ENCODE measurements at regions not wholly inside any gene's neighbourhood (a gene's known extent, or its start where the extent isn't known, plus 50 kb on each side); places are given as distances from the start of the nearest gene placed in this dataset.

GRCh38 chr2:145416640-145417039 is 896.7 kb upstream of the ZEB2 start:
- TF ChIP-seq CTCF (IDR thresholded peaks at IDR 0.05; ENCODE audit: poor library complexity, severe bottlenecking) = no peak
- H3K36me3 ChIP-seq (ENCODE audit: low read depth) = no peaks in the 10 kb centered on the region
- H3K9me3 ChIP-seq (ENCODE audit: severe bottlenecking) = peaks cover 2% of the 10 kb centered on the region
- no peak for DNase-seq (ENCODE audit: low spot score)
- no peak for ATAC-seq (ENCODE audit: low read depth)
- no peaks in the 10 kb centered on the region for H3K27me3 ChIP-seq (ENCODE audit: insufficient read depth, poor library complexity, severe bottlenecking)
- H3K27ac ChIP-seq (ENCODE audit: poor library complexity, severe bottlenecking) = no peak overlapping the region
- H3K4me1 ChIP-seq (ENCODE audit: insufficient read depth, poor library complexity, severe bottlenecking) = peaks cover 2% of the 10 kb centered on the region
- no peak overlapping the region for H3K4me3 ChIP-seq (ENCODE audit: severe bottlenecking)

- Histone ChIP-seq H3K4me1 (ENCODE audit: insufficient read depth, poor library complexity, severe bottlenecking) (peaks cover 2% of the 10 kb centered on the region), H3K9me3 (ENCODE audit: severe bottlenecking) (peaks cover 2% of the 10 kb centered on the region), H3K27me3 (ENCODE audit: insufficient read depth, poor library complexity, severe bottlenecking) (no peaks in the 10 kb centered on the region), H3K27ac (ENCODE audit: poor library complexity, severe bottlenecking) (no peak overlapping the region), H3K36me3 (ENCODE audit: low read depth) (no peaks in the 10 kb centered on the region), H3K4me3 (ENCODE audit: severe bottlenecking) (no peak overlapping the region)
- no peak for ATAC-seq (ENCODE audit: low read depth)
- TF ChIP-seq CTCF (IDR thresholded peaks at IDR 0.05; ENCODE audit: poor library complexity, severe bottlenecking) = no peak
- no peak for DNase-seq (ENCODE audit: low spot score)
Observed at GRCh38 chr2:145415151-145415550, 895.2 kb upstream of the ZEB2 start.

- Histone ChIP-seq H3K36me3 (ENCODE audit: low read depth) (no peaks in the 10 kb centered on the region), H3K9me3 (ENCODE audit: severe bottlenecking) (peaks cover 2% of the 10 kb centered on the region), H3K4me1 (ENCODE audit: insufficient read depth, poor library complexity, severe bottlenecking) (peaks cover 2% of the 10 kb centered on the region), H3K27me3 (ENCODE audit: insufficient read depth, poor library complexity, severe bottlenecking) (no peaks in the 10 kb centered on the region), H3K4me3 (ENCODE audit: severe bottlenecking) (no peak overlapping the region), H3K27ac (ENCODE audit: poor library complexity, severe bottlenecking) (no peak overlapping the region)
- no peak for ATAC-seq (ENCODE audit: low read depth)
- no peak for TF ChIP-seq CTCF (IDR thresholded peaks at IDR 0.05; ENCODE audit: poor library complexity, severe bottlenecking)
- no peak for DNase-seq (ENCODE audit: low spot score)
Observed at GRCh38 chr2:145413261-145414030, 893.5 kb upstream of the ZEB2 start.

- Histone ChIP-seq H3K27me3 (ENCODE audit: insufficient read depth, poor library complexity, severe bottlenecking) (no peaks in the 10 kb centered on the region), H3K4me1 (ENCODE audit: insufficient read depth, poor library complexity, severe bottlenecking) (no peaks in the 10 kb centered on the region), H3K4me3 (ENCODE audit: severe bottlenecking) (no peak overlapping the region), H3K36me3 (ENCODE audit: low read depth) (no peaks in the 10 kb centered on the region), H3K9me3 (ENCODE audit: severe bottlenecking) (peaks cover 2% of the 10 kb centered on the region), H3K27ac (ENCODE audit: poor library complexity, severe bottlenecking) (no peak overlapping the region)
- ATAC-seq (ENCODE audit: low read depth) (no peak), DNase-seq (ENCODE audit: low spot score) (no peak)
- no peak for TF ChIP-seq CTCF (IDR thresholded peaks at IDR 0.05; ENCODE audit: poor library complexity, severe bottlenecking)
Observed at GRCh38 chr2:145412155-145412554, 892.2 kb upstream of the ZEB2 start.

GRCh38 chr2:145411493-145411892 is 891.6 kb upstream of the ZEB2 start:
- H3K4me1 ChIP-seq (ENCODE audit: insufficient read depth, poor library complexity, severe bottlenecking) = no peaks in the 10 kb centered on the region
- no peak overlapping the region for H3K27ac ChIP-seq (ENCODE audit: poor library complexity, severe bottlenecking)
- peaks cover 2% of the 10 kb centered on the region for H3K9me3 ChIP-seq (ENCODE audit: severe bottlenecking)
- H3K27me3 ChIP-seq (ENCODE audit: insufficient read depth, poor library complexity, severe bottlenecking) = no peaks in the 10 kb centered on the region
- no peak for DNase-seq (ENCODE audit: low spot score)
- no peak for ATAC-seq (ENCODE audit: low read depth)
- no peak for TF ChIP-seq CTCF (IDR thresholded peaks at IDR 0.05; ENCODE audit: poor library complexity, severe bottlenecking)
- H3K36me3 ChIP-seq (ENCODE audit: low read depth) = no peaks in the 10 kb centered on the region
- no peak overlapping the region for H3K4me3 ChIP-seq (ENCODE audit: severe bottlenecking)

All from RWPE2 (cell line).